Endodermal cell (in vitro differentiated cells): ENCODE measurements at regions not wholly inside any gene's neighbourhood (a gene's known extent, or its start where the extent isn't known, plus 50 kb on each side); places are given as distances from the start of the nearest gene placed in this dataset.

Source experiments
- DNase-seq: peaks from one replicate; pipeline ENCODE4 v3.0.0-alpha.2; 2017
- H3K27ac ChIP-seq: 2 replicates; pipeline ENCODE4 v1.5.1; 2013; ENCODE audit warnings: mild to moderate bottlenecking, low read depth, low read length, moderate library complexity
- H3K27me3 ChIP-seq: 2 replicates; pipeline ENCODE4 v1.6.1; 2013; ENCODE audit warnings: mild to moderate bottlenecking, low read length, moderate library complexity; ENCODE audit not compliant: insufficient read depth, control insufficient read depth, poor library complexity, severe bottlenecking
- H3K36me3 ChIP-seq: 2 replicates; pipeline ENCODE4 v1.7.0; 2013; ENCODE audit warnings: mild to moderate bottlenecking, low read length, moderate library complexity; ENCODE audit not compliant: control insufficient read depth, insufficient read depth
- H3K4me1 ChIP-seq: one replicate; pipeline ENCODE4 v1.7.0; 2013; ENCODE audit warnings: low read length; ENCODE audit not compliant: control insufficient read depth, insufficient read depth
- H3K4me3 ChIP-seq: 2 replicates; pipeline ENCODE4 v1.5.1; 2013; ENCODE audit warnings: mild to moderate bottlenecking, low read length, moderate library complexity
- H3K9ac ChIP-seq: 2 replicates; pipeline ENCODE4 v1.6.1; 2013; ENCODE audit warnings: mild to moderate bottlenecking, low read length, moderate library complexity; ENCODE audit not compliant: poor library complexity, severe bottlenecking; ENCODE audit errors: extremely low read depth
- H3K9me3 ChIP-seq: 2 replicates; pipeline ENCODE4 v1.6.1; 2013; ENCODE audit warnings: mild to moderate bottlenecking, low read length, moderate library complexity; ENCODE audit not compliant: control insufficient read depth
- H3K27ac Mint-ChIP-seq: 2 replicates; pipeline ENCODE4 v1.8.0; 2020; ENCODE audit warnings: mixed read lengths
- H3K27me3 Mint-ChIP-seq: 2 replicates; pipeline ENCODE4 v1.8.0; 2021; ENCODE audit warnings: mild to moderate bottlenecking, mixed read lengths; ENCODE audit not compliant: insufficient read depth
- H3K36me3 Mint-ChIP-seq: 2 replicates; pipeline ENCODE4 v1.8.0; 2020; ENCODE audit warnings: low read depth, mixed read lengths
- H3K4me1 Mint-ChIP-seq: 2 replicates; pipeline ENCODE4 v1.8.0; 2020; ENCODE audit warnings: mixed read lengths
- H3K4me3 Mint-ChIP-seq: 2 replicates; pipeline ENCODE4 v1.8.0; 2020; ENCODE audit warnings: mild to moderate bottlenecking, moderate library complexity, mixed read lengths
- H3K9me3 Mint-ChIP-seq: 2 replicates; pipeline ENCODE4 v1.8.0; 2020; ENCODE audit warnings: mild to moderate bottlenecking, mixed read lengths
- WGBS, 2 experiments: methylation state at CpG; one replicate each; pipeline versions ENCODE4 v1.1.5 to v1.1.7; 2013; ENCODE audit warnings: missing lambda C conversion rate in 2 of 2, mixed read lengths in 1 of 2; ENCODE audit not compliant: insufficient coverage in 1 of 2, insufficient read length in 1 of 2; 5-methylcytosine and 5-hydroxymethylcytosine counted together
- TF ChIP-seq, protein P1 (sequence below): fragments of 200-600 bp; sonication (generic); conservative IDR thresholded peaks from 2 replicates; pipeline ENCODE4 v1.5.0; 2021; ENCODE audit warnings: antibody characterized with exemption, mild to moderate bottlenecking

DNA sequence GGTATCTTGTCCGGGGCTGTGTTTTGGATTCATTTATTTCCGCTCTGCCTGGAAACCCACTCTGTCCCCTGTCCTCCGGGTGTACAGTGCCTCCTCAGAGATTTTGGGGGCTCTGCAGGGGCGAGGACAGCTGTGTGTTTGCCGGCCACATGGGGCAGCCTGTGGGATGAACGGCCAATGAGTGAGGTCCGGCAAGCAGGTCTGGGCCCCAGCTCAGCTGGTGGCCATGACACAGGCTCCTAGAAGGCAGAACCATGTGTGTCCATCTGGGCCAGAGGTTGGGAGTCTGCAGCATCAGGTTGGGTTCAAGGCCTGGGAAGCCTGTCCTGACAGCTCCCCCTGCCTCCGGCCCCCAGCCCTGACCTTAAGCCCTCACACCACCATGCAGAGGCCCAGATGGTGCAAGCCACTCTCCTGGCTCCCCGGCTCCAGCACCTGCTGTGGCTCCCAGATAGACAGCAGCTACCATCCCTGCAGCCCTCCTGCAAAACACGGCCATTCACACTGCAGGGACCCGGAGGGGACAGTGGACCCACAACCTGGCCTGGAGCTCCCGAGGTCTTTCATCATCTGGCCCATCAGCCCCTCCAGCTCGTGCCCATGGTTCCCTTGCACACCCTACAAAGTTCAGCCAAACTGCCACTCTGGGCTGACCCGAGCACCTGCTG is 220.1 kb upstream of the C14orf180 start:
- H3K4me3 Mint-ChIP-seq = no peak overlapping the region
- Histone ChIP-seq H3K27ac (no peak overlapping the region), H3K4me1 (no peaks in the 10 kb centered on the region), H3K36me3 (no peaks in the 10 kb centered on the region), H3K27me3 (no peaks in the 10 kb centered on the region), H3K4me3 (no peak overlapping the region), H3K9ac (no peak overlapping the region), H3K9me3 (no peaks in the 10 kb centered on the region)
- no peaks in the 10 kb centered on the region for H3K36me3 Mint-ChIP-seq
- peak; percentile 36 for DNase-seq
- WGBS, 2 experiments = 88 to 91% methylated on average over 7 to 14 of the region's 14 CpGs
- no peak overlapping the region for H3K27ac Mint-ChIP-seq
- H3K27me3 Mint-ChIP-seq = no peaks in the 10 kb centered on the region
- H3K9me3 Mint-ChIP-seq = no peaks in the 10 kb centered on the region
- H3K4me1 Mint-ChIP-seq = no peaks in the 10 kb centered on the region
- TF ChIP-seq, protein P1, sequence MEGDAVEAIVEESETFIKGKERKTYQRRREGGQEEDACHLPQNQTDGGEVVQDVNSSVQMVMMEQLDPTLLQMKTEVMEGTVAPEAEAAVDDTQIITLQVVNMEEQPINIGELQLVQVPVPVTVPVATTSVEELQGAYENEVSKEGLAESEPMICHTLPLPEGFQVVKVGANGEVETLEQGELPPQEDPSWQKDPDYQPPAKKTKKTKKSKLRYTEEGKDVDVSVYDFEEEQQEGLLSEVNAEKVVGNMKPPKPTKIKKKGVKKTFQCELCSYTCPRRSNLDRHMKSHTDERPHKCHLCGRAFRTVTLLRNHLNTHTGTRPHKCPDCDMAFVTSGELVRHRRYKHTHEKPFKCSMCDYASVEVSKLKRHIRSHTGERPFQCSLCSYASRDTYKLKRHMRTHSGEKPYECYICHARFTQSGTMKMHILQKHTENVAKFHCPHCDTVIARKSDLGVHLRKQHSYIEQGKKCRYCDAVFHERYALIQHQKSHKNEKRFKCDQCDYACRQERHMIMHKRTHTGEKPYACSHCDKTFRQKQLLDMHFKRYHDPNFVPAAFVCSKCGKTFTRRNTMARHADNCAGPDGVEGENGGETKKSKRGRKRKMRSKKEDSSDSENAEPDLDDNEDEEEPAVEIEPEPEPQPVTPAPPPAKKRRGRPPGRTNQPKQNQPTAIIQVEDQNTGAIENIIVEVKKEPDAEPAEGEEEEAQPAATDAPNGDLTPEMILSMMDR = no peak

- TF ChIP-seq, protein P1 = no peak
- Histone ChIP-seq H3K27ac (no peak overlapping the region), H3K4me3 (no peak overlapping the region), H3K9ac (no peak overlapping the region), H3K27me3 (no peaks in the 10 kb centered on the region), H3K36me3 (no peaks in the 10 kb centered on the region), H3K9me3 (no peaks in the 10 kb centered on the region), H3K4me1 (no peaks in the 10 kb centered on the region)
- 90 to 92% methylated on average over 2 to 7 of the region's 7 CpGs for WGBS, 2 experiments
- Mint-ChIP-seq H3K27me3 (no peaks in the 10 kb centered on the region), H3K9me3 (no peaks in the 10 kb centered on the region), H3K4me3 (no peak overlapping the region), H3K4me1 (no peaks in the 10 kb centered on the region), H3K27ac (no peak overlapping the region), H3K36me3 (no peaks in the 10 kb centered on the region)
- DNase-seq = peak; percentile 18
Observed at GRCh38 chr14:104359969-104360442, 219.6 kb upstream of the C14orf180 start.

GRCh38 chr14:104360501-104360900 is 219.1 kb upstream of the C14orf180 start:
- no peaks in the 10 kb centered on the region for H3K4me1 ChIP-seq
- Mint-ChIP-seq H3K27ac (no peak overlapping the region), H3K4me3 (no peak overlapping the region), H3K27me3 (no peaks in the 10 kb centered on the region), H3K4me1 (no peaks in the 10 kb centered on the region), H3K36me3 (no peaks in the 10 kb centered on the region), H3K9me3 (no peaks in the 10 kb centered on the region)
- 88 to 93% methylated on average over 6 to 8 of the region's 8 CpGs for WGBS, 2 experiments
- peak; percentile 22 for DNase-seq
- no peaks in the 10 kb centered on the region for H3K9me3 ChIP-seq
- TF ChIP-seq, protein P1 = no peak
- no peaks in the 10 kb centered on the region for H3K27me3 ChIP-seq
- H3K9ac ChIP-seq = no peak overlapping the region
- no peak overlapping the region for H3K27ac ChIP-seq
- H3K4me3 ChIP-seq = no peak overlapping the region
- H3K36me3 ChIP-seq = no peaks in the 10 kb centered on the region
